Activated CD4-positive, alpha-beta memory T cell treated with anti-CD3 and anti-CD28 coated beads for 36 hours (primary cell): ENCODE measurements at regions not wholly inside any gene's neighbourhood (a gene's known extent, or its start where the extent isn't known, plus 50 kb on each side); places are given as distances from the start of the nearest gene placed in this dataset.
"Not testable (repeated sequence)": the region's sequence is repeated elsewhere in the genome, so short reads cannot be mapped to it uniquely, and the experiment has no call there.

ENCODE experiments used
- CTCF ChIA-PET: fragments of 350-600 bp; sonication (Branson Sonifier 250); formaldehyde crosslinking; loops from one replicate; lab custom pipeline; 2021; ENCODE audit warnings: antibody characterized with exemption, inconsistent platforms; lab: Charles Lee
- POLR2A ChIA-PET: fragments of 350-600 bp; sonication (Branson Sonifier 250); formaldehyde crosslinking; loops from one replicate; lab custom pipeline; 2021; ENCODE audit warnings: antibody characterized with exemption; lab: Charles Lee
- DNase-seq: peaks from one replicate; pipeline ENCODE4 v3.0.0-alpha.2; 2020
- H3K27ac Mint-ChIP-seq: one replicate; pipeline ENCODE4 v1.8.0; 2021; ENCODE audit warnings: mixed read lengths
- H3K27me3 Mint-ChIP-seq: one replicate; pipeline ENCODE4 v1.8.0; 2021; ENCODE audit warnings: mixed read lengths
- H3K36me3 Mint-ChIP-seq: one replicate; pipeline ENCODE4 v1.8.0; 2021; ENCODE audit warnings: mixed read lengths
- H3K4me1 Mint-ChIP-seq: one replicate; pipeline ENCODE4 v1.8.0; 2021; ENCODE audit warnings: low read depth, mixed read lengths
- H3K4me3 Mint-ChIP-seq: one replicate; pipeline ENCODE4 v1.8.0; 2021; ENCODE audit warnings: mild to moderate bottlenecking, mixed read lengths
- H3K9me3 Mint-ChIP-seq: one replicate; pipeline ENCODE4 v1.8.0; 2021; ENCODE audit warnings: mixed read lengths
- intact Hi-C: fragments of 100-400 bp; cut with micrococcal nuclease; formaldehyde crosslinking; loops from one replicate; pipeline ENCODE4 v1.15.1; 2023

DNA sequence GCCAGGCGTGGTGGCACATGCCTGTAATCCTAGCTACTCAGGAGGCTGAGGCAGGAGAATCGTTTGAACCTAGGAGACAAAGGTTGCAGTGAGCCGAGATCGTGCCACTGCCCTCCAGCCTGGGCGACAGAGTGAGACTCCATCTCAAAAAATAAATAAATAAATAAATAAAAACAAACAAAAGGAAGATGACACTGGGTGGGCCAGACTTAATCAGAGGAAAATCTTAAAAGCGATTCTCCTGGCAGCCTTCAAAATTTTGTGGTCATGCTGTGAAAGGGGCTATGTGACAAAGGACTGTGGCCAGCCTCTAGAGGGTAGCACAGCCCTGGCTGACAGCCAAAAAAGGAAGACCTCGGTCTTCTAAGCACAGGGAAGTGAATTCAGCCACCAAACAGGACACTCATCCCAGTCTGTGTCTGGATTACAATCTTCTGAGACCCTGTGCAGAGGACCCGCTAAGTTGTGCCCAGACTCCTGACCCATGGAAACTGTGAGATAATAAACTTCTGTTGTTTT is 391.1 kb downstream of the CNTNAP4 start:
- Mint-ChIP-seq H3K9me3 (peaks cover 2% of the 10 kb centered on the region), H3K36me3 (no peaks in the 10 kb centered on the region), H3K27ac (no peak overlapping the region), H3K27me3 (no peaks in the 10 kb centered on the region), H3K4me1 (no peaks in the 10 kb centered on the region), H3K4me3 (no peak overlapping the region)
- intact Hi-C loops, result no loop called here
- DNase-seq, result no peak
- ChIA-PET CTCF (no interaction called here), POLR2A (no interaction called here)

DNA sequence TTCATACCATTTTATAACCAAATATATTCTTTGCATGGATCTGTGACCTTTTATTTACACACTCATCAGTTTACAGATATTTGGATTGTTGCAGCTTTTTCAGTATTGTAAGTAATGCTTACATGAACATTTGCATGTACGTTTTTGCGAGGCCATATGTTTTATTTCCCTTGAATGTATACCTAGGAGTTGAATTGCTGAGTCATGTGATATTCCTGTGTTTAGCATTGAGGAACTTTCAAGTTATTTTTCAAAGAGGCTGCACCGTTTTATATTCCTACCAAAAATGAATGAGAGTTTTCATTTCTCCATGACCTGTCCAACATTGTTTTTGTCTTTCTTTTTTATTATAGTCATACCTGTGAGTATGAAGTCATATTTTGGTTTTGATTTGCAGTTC is 392.1 kb downstream of the CNTNAP4 start:
- Mint-ChIP-seq H3K27me3 (no peaks in the 10 kb centered on the region), H3K36me3 (no peaks in the 10 kb centered on the region), H3K9me3 (peaks cover 2% of the 10 kb centered on the region), H3K4me1 (no peaks in the 10 kb centered on the region), H3K4me3 (no peak overlapping the region), H3K27ac (no peak overlapping the region)
- CTCF ChIA-PET, result no interaction called here
- intact Hi-C loops, result no loop called here
- DNase-seq, result no peak
- POLR2A ChIA-PET, result no interaction called here

DNA sequence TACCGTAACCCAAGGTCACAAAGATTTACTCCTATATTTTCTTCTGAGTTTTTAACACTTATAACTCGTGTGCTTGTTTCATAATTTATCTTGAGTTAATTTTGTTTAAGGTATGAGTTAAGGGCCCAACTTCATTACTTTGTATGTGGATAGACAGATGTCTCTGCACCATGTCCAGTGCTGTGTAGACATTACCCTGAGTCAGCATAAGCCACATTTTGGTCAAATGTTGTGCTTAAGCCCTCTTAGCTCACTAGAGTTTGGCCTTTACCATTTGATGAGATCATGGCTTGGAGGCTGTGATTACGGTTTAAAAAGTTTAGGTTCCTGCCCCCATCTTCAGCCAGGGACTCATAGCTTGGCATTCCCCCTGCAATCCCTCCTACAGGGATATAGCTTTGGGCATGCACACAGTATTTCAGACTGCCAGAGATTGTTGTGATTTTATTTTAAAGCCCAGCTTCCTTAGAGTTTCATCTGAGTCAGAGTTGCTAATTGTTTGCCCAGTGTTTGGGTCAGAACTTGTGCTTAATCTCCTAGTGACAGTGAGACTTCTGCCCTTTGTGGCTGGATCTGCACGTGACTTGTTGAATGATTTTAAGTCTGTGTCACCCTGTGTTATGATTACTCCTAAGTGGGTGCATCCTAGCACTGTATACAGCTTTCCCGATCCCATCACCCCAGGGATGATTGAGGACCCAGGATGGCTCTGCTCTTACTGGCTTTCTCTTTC is 393.1 kb downstream of the CNTNAP4 start:
- ChIA-PET CTCF (interaction anchor here (1.1 kb wide), 1 partner anchor 14 kb away, joined by 3 read pairs; no protein-coding TSS in a partner anchor), POLR2A (no interaction called here)
- peaks cover 2% of the 10 kb centered on the region for H3K9me3 Mint-ChIP-seq
- H3K36me3 Mint-ChIP-seq, result no peaks in the 10 kb centered on the region
- H3K4me3 Mint-ChIP-seq, result no peak overlapping the region
- H3K4me1 Mint-ChIP-seq, result no peaks in the 10 kb centered on the region
- intact Hi-C loops, result no loop called here
- no peak for DNase-seq
- no peak overlapping the region for H3K27ac Mint-ChIP-seq
- no peaks in the 10 kb centered on the region for H3K27me3 Mint-ChIP-seq

DNA sequence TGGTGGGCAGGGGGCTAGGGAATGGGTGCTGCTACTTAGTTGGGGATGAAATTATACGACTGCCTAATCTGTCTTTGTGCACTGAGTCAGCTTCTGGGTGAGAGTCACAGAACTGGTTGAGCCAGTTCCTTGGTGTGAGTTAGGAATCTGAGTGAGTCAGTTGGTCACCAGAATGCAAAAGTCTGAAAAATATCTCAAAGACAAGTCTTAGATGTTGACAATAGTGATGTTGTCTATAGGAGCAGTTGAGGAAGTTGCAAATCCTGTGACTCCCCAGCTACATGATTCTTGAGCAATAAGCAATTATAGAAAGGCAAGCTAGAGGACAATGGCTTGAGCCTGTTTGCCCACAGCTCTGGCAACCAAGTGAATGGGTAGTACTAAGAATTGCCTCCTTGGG is 399.2 kb downstream of the CNTNAP4 start:
- H3K36me3 Mint-ChIP-seq, result no peaks in the 10 kb centered on the region
- H3K4me1 Mint-ChIP-seq, result no peaks in the 10 kb centered on the region
- H3K4me3 Mint-ChIP-seq, result no peak overlapping the region
- no peak overlapping the region for H3K27ac Mint-ChIP-seq
- intact Hi-C loops, result no loop called here
- POLR2A ChIA-PET, result no interaction called here
- H3K9me3 Mint-ChIP-seq, result no peaks in the 10 kb centered on the region
- DNase-seq, result no peak
- no peaks in the 10 kb centered on the region for H3K27me3 Mint-ChIP-seq
- CTCF ChIA-PET, result no interaction called here

DNA sequence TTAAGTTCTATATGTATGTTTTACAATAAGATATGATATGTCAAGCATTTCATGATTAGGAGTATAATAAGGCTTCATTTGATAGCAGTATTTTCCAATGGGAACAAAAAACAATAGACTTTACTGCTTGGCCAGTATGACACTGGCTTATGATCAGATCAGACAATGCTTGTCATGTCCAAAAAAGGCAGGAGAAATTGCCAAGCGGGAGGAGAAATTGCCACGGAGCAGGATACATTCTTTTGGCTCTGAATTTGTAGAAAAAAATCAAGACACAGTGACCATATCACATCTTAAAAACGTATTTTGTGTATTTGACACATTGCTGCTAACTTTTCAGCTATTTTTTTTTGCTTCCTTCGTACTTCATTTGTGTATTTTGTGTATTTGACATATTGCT is 404.1 kb downstream of the CNTNAP4 start:
- H3K4me3 Mint-ChIP-seq, result no peak overlapping the region
- H3K36me3 Mint-ChIP-seq, result no peaks in the 10 kb centered on the region
- ChIA-PET POLR2A (no interaction called here), CTCF (interaction anchor here (0.6 kb wide), 1 partner anchor 29 kb away, joined by 4 read pairs; no protein-coding TSS in a partner anchor)
- no peak for DNase-seq
- intact Hi-C loops, result no loop called here
- no peak overlapping the region for H3K27ac Mint-ChIP-seq
- no peaks in the 10 kb centered on the region for H3K4me1 Mint-ChIP-seq
- H3K9me3 Mint-ChIP-seq, result no peaks in the 10 kb centered on the region
- H3K27me3 Mint-ChIP-seq, result no peaks in the 10 kb centered on the region

DNA sequence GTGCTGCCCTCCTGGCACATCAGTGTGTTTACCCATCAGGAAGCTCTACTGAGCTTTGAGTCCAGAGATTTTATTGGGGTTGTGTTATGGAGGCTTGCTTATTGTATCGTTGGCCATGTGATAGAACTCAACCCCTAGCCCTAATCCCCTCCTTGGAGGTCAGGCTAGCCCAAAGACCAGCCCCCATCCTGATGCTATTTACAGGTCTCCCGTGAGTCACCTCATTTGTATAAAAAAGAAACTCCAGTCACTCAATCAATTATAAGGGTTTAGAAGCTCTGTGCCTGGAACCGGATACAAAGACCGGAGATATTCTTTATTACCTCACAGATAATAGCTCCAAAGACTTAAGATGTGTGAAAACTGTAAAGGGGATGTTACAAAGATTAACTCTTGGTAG is 405.9 kb downstream of the CNTNAP4 start:
- Mint-ChIP-seq H3K4me3 (no peak overlapping the region), H3K27ac (no peak overlapping the region), H3K4me1 (no peaks in the 10 kb centered on the region), H3K36me3 (no peaks in the 10 kb centered on the region), H3K27me3 (no peaks in the 10 kb centered on the region), H3K9me3 (no peaks in the 10 kb centered on the region)
- CTCF ChIA-PET, result no interaction called here
- no peak for DNase-seq
- POLR2A ChIA-PET, result no interaction called here
- intact Hi-C loops, result no loop called here

DNA sequence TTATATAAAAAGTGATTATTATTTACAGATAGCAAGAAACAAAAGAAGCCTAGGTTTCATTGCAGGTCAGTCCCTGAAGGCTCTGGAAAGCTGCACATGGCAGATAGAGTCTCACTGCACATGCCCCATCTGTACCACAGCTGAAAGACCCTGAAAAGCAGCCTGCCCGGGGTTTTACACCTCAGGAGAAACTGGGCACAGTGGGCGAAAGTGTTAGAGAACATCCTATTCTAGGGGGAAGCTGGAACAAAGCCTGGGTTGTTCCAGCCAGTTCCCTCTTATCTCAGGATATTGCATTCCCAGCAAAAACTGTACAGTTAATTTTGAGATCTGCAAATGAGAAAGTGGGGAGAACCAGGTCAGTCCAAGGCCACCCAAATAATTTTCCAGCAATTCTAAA is 419.7 kb downstream of the CNTNAP4 start:
- H3K4me3 Mint-ChIP-seq, result no peak overlapping the region
- ChIA-PET CTCF (no interaction called here), POLR2A (no interaction called here)
- intact Hi-C loops, result no loop called here
- DNase-seq, result no peak
- H3K27ac Mint-ChIP-seq, result no peak overlapping the region
- H3K27me3 Mint-ChIP-seq, result no peaks in the 10 kb centered on the region
- H3K36me3 Mint-ChIP-seq, result no peaks in the 10 kb centered on the region
- H3K4me1 Mint-ChIP-seq, result no peaks in the 10 kb centered on the region
- H3K9me3 Mint-ChIP-seq, result peaks cover under 1% of the 10 kb centered on the region

DNA sequence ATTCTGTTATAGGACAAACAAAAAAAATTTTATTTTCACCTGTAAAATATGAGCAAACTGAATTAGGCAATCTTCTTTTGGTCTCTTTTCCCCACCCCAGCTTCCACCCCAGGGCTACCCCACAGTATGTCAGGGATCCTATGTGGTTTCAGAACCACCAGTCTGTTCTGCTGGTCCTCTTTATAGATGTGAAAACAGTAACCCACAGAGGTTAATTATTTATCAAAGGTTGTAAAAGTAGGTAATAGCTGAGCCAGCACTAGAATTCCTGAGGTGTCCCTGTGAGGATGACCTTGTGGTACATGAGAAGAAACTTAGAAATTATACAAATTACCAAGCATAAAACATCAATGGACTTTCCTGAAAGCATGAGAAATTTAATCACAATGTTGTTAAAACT is 428.7 kb downstream of the CNTNAP4 start:
- no peak overlapping the region for H3K4me3 Mint-ChIP-seq
- POLR2A ChIA-PET, result no interaction called here
- H3K9me3 Mint-ChIP-seq, result peaks cover 4% of the 10 kb centered on the region
- H3K27ac Mint-ChIP-seq, result no peak overlapping the region
- H3K27me3 Mint-ChIP-seq, result no peaks in the 10 kb centered on the region
- H3K36me3 Mint-ChIP-seq, result no peaks in the 10 kb centered on the region
- no peak for DNase-seq
- CTCF ChIA-PET, result no interaction called here
- no peaks in the 10 kb centered on the region for H3K4me1 Mint-ChIP-seq
- intact Hi-C loops, result no loop called here

DNA sequence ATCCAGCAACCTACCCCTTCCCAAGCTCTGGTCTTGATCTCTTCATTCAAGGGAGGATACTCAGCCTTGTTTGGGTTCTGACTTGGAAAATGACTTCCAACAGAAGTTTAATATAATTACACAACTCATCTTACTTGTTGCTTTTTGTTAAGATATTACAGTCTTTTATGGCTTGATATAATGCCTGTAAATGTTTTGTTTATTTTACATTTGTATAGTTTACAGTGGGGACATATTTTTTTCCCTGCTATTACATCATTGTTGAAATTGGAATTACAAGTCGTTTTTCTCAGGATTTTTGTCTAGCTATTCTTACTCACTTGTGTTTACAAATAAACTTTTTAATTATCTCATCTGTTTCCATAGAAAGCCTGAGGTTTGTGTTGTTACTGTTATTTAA is 436.0 kb downstream of the CNTNAP4 start:
- POLR2A ChIA-PET, result no interaction called here

DNA sequence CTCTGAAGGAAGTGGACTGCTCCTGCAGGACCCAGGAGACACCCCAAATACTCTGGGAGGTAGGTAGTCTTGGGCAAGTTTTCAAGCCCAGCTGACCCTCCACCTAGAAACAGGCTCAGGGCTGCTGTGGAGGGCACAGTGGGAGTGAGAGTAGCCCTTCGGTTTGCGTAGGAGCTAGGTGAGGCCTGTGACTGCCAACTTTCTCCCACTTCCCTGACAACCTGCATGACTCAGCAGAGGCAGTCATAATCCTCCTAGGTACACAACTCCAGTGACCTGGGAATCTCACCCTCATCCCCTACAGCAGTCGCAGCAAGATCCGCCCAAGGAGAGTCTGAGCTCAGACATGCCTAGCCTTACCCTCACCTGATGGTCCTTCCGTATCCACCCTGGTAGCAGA is 439.1 kb downstream of the CNTNAP4 start:
- H3K27me3 Mint-ChIP-seq, H3K36me3 Mint-ChIP-seq, CTCF ChIA-PET, H3K27ac Mint-ChIP-seq, intact Hi-C loops, H3K4me1 Mint-ChIP-seq, DNase-seq, H3K4me3 Mint-ChIP-seq: not testable (repeated sequence)
- POLR2A ChIA-PET, result interaction anchor here (0.6 kb wide), 1 partner anchor 57 kb away, joined by 3 read pairs; no protein-coding TSS in a partner anchor
- H3K9me3 Mint-ChIP-seq, result peaks cover 35% of the 10 kb centered on the region

More for the DNA sequence above, 436.0 kb downstream of the CNTNAP4 start:
- peaks cover 24% of the 10 kb centered on the region for H3K9me3 Mint-ChIP-seq
- no peak overlapping the region for H3K27ac Mint-ChIP-seq
- no peaks in the 10 kb centered on the region for H3K36me3 Mint-ChIP-seq
- no peak for DNase-seq
- H3K4me1 Mint-ChIP-seq, result no peaks in the 10 kb centered on the region
- no peaks in the 10 kb centered on the region for H3K27me3 Mint-ChIP-seq
- intact Hi-C loops, result no loop called here
- CTCF ChIA-PET, result no interaction called here
- no peak overlapping the region for H3K4me3 Mint-ChIP-seq

DNA sequence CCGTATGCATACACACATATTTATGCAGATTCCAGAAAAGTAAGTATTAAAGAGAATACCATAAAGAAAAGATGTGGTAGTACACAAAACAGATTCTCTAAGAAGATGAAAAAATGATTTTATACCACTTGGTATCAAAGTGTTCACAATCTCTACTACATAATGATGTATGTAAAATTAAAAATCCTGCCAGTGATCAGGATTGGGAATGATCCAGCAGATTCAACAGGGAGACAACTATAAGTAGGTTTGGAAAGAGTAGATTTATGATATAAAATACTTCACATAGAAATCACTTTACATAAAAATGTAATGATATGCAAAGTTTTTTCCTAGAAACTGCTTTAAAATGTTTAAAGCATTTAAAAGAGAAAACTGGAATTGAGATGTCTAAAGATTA is 447.0 kb downstream of the CNTNAP4 start:
- Mint-ChIP-seq H3K36me3 (no peaks in the 10 kb centered on the region), H3K9me3 (peaks cover 14% of the 10 kb centered on the region), H3K4me1 (no peaks in the 10 kb centered on the region), H3K4me3 (no peak overlapping the region), H3K27ac (no peak overlapping the region), H3K27me3 (no peaks in the 10 kb centered on the region)
- ChIA-PET CTCF (no interaction called here), POLR2A (no interaction called here)
- no peak for DNase-seq
- intact Hi-C loops, result no loop called here

DNA sequence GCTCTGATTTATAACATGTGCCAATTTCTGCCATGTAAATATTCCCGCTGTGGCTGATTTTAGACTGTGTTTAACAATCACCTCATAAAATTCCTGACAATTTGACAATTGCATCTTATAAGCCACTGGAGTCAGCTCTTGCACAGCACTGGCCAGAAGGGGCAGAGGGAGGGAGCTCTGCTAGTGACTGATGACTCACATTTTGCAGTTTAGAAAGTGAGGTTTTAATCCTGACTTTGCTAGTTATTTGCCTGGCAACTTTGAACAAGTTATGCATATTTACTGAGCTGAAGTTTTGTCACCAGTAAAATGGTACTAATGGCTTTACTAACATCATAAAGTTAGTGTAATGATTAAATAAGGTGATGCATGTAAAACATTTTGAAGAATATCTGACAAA is 452.3 kb downstream of the CNTNAP4 start:
- Mint-ChIP-seq H3K27ac (no peak overlapping the region), H3K36me3 (no peaks in the 10 kb centered on the region), H3K9me3 (peaks cover 11% of the 10 kb centered on the region), H3K4me1 (no peaks in the 10 kb centered on the region), H3K4me3 (no peak overlapping the region), H3K27me3 (no peaks in the 10 kb centered on the region)
- ChIA-PET POLR2A (no interaction called here), CTCF (no interaction called here)
- DNase-seq, result no peak
- intact Hi-C loops, result no loop called here

DNA sequence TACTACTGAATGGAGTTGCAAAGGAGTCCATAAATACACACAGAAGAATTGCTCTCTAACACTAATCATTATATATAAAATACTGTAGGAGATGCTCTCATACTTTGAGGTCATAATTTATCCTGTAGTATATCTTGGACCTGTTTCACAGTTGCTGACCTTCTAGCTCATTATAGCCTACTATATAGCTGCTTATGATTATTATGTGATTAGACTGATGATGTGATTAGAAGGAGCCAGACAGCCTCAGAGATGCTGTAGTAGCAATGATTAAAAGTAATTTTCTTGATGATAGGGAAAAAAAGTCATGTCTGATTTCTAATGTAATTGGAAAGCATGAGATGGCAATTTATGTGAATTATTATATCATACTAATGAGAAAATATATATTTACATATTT is 455.7 kb downstream of the CNTNAP4 start:
- CTCF ChIA-PET, result no interaction called here
- POLR2A ChIA-PET, result no interaction called here

More for the DNA sequence above, 455.7 kb downstream of the CNTNAP4 start:
- intact Hi-C loops, result no loop called here
- Mint-ChIP-seq H3K4me1 (no peaks in the 10 kb centered on the region), H3K9me3 (peaks cover 8% of the 10 kb centered on the region), H3K27me3 (no peaks in the 10 kb centered on the region), H3K36me3 (no peaks in the 10 kb centered on the region), H3K4me3 (no peak overlapping the region), H3K27ac (no peak overlapping the region)
- no peak for DNase-seq
